Fibroblast of skin of right biceps (primary cell): ENCODE measurements at regions not wholly inside any gene's neighbourhood (a gene's known extent, or its start where the extent isn't known, plus 50 kb on each side); places are given as distances from the start of the nearest gene placed in this dataset.
A peak's percentile ranks its signal among the peaks of the same experiment; 100 is the strongest.

ENCODE experiments used
- DNase-seq: peaks from one replicate; pipeline ENCODE4 v3.0.0-alpha.2; 2013

DNA sequence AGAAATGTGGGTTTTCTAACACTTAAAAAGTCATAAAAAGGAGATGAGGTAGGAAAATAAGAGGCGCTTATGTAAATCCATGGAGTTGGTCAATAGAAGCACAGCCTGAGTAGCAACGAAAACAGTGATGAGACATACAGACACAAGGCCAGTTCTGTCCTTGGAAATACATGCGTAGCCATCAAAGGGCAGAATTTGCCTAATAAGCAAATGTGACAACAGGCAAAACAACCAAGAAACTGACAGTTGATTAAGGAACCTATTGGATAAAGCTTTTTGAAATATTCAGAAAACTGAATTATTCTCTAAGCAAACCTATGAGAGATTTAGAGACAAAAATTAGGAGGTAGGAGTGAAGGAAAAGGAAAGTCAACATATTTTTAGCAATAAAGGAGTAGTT is 586.3 kb downstream of the PLCL1 start:
- no peak for DNase-seq

- no peak for DNase-seq
These were observed 583.3 kb downstream of the PLCL1 start for GRCh38 chr2:198387677-198388076.

- DNase-seq = peak; percentile 55
These were observed 581.5 kb downstream of the PLCL1 start for GRCh38 chr2:198385856-198386255.

DNA sequence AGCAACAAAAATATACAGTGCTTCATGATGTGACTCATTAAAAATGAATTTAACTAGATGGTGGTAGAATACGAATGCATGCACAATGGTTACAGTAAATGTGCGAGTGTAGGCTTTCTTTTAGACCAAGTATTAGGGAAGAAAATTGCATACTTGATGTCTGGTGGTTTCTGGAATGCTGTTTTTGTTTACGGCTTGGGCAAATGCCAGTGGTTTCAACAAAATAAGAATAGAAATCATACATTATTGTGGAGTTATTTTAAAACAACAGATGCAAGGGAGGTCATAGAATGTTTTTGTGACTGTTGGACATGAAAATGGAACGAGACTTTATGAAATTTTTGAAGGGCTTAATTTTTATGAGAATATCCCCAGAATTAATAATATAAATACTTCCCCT is 580.9 kb downstream of the PLCL1 start:
- peak; percentile 32 for DNase-seq

DNA sequence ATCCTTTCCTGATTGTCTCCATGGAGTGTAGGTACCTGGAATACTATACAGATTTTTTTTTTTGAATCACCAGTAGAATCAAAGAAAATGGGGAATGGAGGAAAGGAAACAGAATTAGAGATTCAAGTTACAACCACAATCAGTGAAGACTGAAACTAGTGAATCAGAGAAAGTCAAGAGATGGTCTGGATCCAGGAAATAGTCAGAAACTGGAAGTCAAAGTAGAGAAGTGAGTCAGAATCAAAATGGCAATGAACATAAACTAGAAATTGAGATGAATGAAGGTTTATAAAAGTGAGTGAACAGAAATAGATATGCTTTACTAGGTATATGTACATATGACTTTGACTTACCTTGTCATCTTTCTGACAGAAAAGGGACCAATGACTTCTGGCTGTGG is 579.0 kb downstream of the PLCL1 start:
- DNase-seq = peak; percentile 39

GRCh38 chr2:198382811-198383210 is 578.4 kb downstream of the PLCL1 start:
- DNase-seq = no peak

GRCh38 chr2:198376677-198377076 is 572.3 kb downstream of the PLCL1 start:
- DNase-seq = peak; percentile 22

GRCh38 chr2:198375083-198375410 is 570.7 kb downstream of the PLCL1 start:
- no peak for DNase-seq

GRCh38 chr2:198374375-198375082 is 570.1 kb downstream of the PLCL1 start:
- DNase-seq = peak; percentile 76

DNA sequence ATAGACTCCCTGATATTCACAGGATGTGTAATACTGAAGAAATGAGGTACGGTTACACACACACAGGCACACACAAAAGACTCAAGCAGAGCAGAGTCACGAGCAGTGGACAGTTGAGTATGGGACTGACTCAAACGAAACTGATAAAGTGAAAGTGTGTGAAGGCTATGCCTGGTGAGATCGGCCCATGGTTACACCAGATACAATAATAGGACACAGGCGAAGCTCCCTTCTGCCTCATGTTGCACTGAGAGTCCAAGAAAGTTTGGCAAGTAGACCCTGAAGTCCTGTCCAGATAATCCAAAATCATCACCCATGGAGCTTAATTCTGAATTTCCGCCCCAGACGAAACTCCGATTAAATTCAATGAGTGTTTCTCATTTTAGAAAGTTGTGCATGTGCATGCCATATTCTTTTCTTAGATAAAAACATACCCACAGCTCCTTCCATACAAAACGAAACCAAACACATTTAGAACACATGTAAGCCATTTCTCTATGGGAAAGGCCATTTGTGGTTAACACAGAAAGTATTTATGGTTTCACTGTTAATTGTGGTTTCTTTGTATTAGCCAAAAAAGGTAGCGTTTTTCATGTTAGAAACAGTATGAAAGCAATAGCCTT is 567.6 kb downstream of the PLCL1 start:
- peak; percentile 65 for DNase-seq

DNA sequence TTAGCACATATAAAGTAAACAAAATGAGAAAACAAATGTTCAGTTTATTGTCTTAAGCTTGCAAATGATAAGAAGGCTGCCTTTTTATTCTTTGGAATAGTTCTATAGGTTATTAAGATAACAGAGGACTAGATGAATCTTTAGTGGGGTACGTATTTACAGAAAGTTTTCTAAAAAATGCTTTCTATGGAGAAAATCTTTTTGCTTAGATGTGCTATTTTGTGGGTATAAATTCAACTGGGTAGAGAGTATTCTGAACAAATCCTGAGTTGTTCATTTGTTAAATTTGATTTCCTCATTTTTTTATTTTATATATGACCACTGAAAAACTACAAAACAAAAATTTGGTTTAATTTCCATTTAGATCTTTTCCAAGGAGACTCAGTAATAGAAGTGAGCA is 566.9 kb downstream of the PLCL1 start:
- DNase-seq = no peak

GRCh38 chr2:198368089-198368488 is 563.7 kb downstream of the PLCL1 start:
- DNase-seq = no peak

- DNase-seq = no peak
These were observed 558.3 kb downstream of the PLCL1 start for GRCh38 chr2:198362740-198363139.

DNA sequence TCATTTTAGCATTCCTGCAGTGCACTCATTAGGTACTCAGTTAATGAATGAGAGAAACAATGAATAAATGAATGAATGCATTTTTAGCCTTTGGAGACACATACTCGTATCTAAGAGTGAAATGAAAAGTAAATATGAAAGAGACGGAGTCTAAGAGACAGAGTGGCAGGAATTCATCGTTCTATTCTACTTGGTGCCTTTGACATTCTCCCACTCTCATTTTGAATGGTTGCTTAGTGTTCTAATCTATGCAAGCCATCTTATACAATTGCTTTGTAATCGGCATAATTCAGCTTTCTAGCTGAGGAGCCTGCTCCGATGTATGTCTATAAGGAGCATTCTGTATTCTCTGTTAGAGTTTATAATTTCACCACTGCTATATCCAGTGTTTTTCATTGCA is 554.9 kb downstream of the PLCL1 start:
- no peak for DNase-seq

DNA sequence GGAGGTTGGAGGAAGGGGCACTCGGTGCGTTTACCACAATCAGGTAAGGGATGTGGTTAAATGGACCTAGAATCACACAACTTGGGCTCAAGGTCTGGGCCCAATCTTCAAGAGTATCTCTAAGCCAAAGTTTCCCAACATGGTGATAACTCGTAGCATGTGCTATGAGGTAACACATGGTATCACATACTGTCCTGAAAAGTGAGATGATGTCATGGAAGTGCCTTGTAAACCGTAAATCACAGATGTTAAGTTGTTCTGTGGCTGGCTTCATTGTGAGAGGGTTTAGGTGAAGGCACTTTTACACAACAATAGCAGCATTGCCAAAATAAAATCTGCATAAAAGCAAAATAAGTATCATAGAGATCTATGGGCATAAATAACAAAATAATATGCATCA is 551.8 kb downstream of the PLCL1 start:
- no peak for DNase-seq

DNA sequence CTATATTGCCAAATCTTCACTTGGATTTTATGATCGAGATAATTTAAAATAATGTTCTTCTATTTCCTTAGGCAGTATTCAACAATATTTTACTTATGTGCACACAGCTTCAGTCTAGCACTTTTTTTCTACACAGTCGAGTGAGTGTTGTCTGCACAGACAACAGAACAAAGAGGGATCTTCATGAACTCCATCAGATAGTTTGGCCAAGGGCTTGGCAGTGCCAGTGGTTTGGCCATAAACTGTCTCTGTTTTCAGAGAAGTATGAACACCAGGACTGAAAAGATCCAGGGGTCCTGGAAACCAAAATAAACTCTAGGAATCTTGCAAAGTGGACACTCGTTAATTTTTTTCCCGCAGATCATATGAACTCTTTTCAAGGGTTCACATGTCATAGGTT is 547.3 kb downstream of the PLCL1 start:
- DNase-seq = no peak

DNA sequence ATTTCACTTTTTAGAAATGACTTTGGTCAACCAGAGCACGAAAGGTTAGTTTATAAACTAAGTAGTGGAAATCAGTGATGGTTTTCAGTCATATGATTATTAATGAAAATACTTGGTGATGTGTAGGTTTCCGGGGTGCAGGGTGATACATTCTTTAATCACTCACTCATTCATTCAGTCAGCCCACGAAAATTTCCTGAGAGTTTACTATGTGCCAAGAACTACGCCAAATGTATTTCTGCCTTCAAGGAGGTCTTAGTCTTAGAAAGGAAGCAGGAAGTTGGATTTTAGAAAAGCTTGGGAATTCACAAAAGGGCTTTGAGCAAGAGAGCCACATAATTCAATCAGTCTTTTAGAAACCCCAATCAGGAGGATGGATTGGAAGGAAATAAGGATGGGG is 543.6 kb downstream of the PLCL1 start:
- DNase-seq = peak; percentile 71

- DNase-seq = peak; percentile 26
These were observed 543.0 kb downstream of the PLCL1 start for GRCh38 chr2:198347349-198347748.

DNA sequence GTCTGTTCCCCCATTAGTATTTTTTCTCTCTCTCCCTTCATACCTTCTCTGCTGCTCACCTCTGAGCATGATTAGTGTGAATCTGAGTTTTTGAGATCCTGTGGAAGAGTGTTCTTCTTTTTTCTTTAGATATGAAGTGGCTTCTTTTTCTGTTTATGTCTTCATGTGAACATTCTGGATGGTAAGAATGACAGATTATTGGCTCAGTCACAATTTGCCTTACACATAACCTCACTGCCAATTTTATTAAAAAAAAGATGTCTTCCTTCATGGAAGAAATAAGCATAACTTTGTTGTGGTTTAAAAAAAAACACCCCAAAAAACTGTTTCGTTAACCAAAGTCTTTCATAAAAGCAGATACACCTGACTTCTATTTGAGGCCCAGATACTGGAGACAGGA is 539.1 kb downstream of the PLCL1 start:
- DNase-seq = no peak

- no peak for DNase-seq
These were observed 536.5 kb downstream of the PLCL1 start for GRCh38 chr2:198340846-198341245.

GRCh38 chr2:198339116-198339515 is 534.7 kb downstream of the PLCL1 start:
- DNase-seq = no peak

DNA sequence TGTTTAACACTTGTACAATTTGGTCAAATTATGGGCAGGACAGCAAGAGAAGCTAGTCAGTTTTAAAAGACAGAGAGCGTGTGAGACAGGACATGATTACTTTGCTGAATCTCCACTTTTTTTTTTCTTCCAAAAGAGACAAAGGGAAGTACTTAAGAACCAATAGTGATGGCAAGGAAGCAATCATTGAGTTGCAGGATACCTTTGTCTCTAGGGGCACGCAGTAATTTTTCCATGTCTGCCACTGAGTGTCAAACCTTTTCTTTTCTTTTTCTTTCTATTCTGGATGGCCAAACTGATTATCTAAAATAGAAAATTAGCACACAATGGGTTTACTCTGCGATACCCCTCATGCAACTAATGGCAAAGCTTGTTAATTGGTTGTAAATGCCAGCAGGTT is 533.0 kb downstream of the PLCL1 start:
- no peak for DNase-seq

DNA sequence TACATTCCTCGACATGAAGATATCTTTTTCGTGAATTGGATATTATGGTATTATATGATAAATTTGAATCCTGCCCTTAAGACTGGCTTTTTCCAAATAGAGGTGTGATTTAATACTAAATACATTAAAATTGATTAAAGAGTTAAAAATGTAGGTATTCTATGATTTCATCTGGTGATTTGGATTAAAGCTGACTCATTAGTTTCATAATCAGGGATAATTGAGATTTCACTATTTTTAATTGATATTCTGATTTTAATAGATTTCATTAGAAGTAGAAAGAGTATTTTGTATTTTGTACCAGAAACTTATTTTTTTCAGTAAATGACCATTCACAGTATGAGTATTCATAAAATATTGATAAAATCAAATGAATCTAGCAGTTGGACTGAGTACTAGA is 524.1 kb downstream of the PLCL1 start:
- DNase-seq = no peak

GRCh38 chr2:198327526-198327925 is 523.1 kb downstream of the PLCL1 start:
- no peak for DNase-seq

DNA sequence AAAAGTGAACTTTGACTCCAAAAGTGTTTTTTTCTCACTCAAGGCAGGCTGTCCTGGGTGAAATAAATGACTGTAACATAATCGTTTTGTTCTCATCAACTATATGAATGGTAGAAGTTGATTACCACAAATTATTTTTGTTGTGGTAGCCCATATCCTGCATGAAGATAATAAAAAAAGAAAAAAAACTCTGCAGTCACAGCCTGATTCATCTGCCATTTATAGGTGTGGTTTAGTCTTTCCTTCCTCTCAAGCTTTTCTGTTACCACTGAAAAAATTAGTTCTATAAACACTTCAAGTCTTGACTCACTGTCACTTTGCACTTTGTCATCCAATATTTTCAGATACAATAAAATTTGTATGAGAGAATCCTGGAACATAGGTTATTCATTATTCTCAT is 522.0 kb downstream of the PLCL1 start:
- DNase-seq = peak; percentile 24
